Activated CD8-positive, alpha-beta T cell treated with anti-CD3 and anti-CD28 coated beads for 36 hours (primary cell): ENCODE measurements at regions not wholly inside any gene's neighbourhood (a gene's known extent, or its start where the extent isn't known, plus 50 kb on each side); places are given as distances from the start of the nearest gene placed in this dataset.

ENCODE experiments used
- ATAC-seq: fragments of 200-7000 bp; cut with Tn5 transposase; one replicate; pipeline ENCODE4 v1.10.0; 2021; ENCODE audit warnings: mild to moderate bottlenecking, moderate library complexity
- CTCF ChIA-PET: fragments of 350-600 bp; sonication (Branson Sonifier 250); formaldehyde crosslinking; loops from one replicate; lab custom pipeline; 2021; ENCODE audit warnings: antibody characterized with exemption; lab: Charles Lee
- POLR2A ChIA-PET: fragments of 350-600 bp; sonication (Branson Sonifier 250); formaldehyde crosslinking; loops from one replicate; lab custom pipeline; 2021; ENCODE audit warnings: antibody characterized with exemption; lab: Charles Lee
- DNase-seq: peaks from one replicate; pipeline ENCODE4 v3.0.0-alpha.2; 2020
- H3K27ac Mint-ChIP-seq: one replicate; pipeline ENCODE4 v1.8.0; 2021; ENCODE audit warnings: mild to moderate bottlenecking, mixed read lengths
- H3K27me3 Mint-ChIP-seq: one replicate; pipeline ENCODE4 v1.8.0; 2021; ENCODE audit warnings: mixed read lengths
- H3K36me3 Mint-ChIP-seq: one replicate; pipeline ENCODE4 v1.8.0; 2021; ENCODE audit warnings: low read depth, mixed read lengths
- H3K4me1 Mint-ChIP-seq: one replicate; pipeline ENCODE4 v1.8.0; 2021; ENCODE audit warnings: low read depth, mixed read lengths
- H3K4me3 Mint-ChIP-seq: one replicate; pipeline ENCODE4 v1.8.0; 2021; ENCODE audit warnings: mild to moderate bottlenecking, moderate library complexity, mixed read lengths
- H3K9me3 Mint-ChIP-seq: one replicate; pipeline ENCODE4 v1.8.0; 2021; ENCODE audit warnings: mixed read lengths
- intact Hi-C: fragments of 100-400 bp; cut with micrococcal nuclease; formaldehyde crosslinking; loops from one replicate; pipeline ENCODE4 v1.10.0; 2022
- TF ChIP-seq, protein P1 (sequence below): fragments of 200-600 bp; IDR thresholded peaks from one replicate; pipeline ENCODE4 v1.8.0; 2022; ENCODE audit warnings: antibody characterized with exemption, mild to moderate bottlenecking

DNA sequence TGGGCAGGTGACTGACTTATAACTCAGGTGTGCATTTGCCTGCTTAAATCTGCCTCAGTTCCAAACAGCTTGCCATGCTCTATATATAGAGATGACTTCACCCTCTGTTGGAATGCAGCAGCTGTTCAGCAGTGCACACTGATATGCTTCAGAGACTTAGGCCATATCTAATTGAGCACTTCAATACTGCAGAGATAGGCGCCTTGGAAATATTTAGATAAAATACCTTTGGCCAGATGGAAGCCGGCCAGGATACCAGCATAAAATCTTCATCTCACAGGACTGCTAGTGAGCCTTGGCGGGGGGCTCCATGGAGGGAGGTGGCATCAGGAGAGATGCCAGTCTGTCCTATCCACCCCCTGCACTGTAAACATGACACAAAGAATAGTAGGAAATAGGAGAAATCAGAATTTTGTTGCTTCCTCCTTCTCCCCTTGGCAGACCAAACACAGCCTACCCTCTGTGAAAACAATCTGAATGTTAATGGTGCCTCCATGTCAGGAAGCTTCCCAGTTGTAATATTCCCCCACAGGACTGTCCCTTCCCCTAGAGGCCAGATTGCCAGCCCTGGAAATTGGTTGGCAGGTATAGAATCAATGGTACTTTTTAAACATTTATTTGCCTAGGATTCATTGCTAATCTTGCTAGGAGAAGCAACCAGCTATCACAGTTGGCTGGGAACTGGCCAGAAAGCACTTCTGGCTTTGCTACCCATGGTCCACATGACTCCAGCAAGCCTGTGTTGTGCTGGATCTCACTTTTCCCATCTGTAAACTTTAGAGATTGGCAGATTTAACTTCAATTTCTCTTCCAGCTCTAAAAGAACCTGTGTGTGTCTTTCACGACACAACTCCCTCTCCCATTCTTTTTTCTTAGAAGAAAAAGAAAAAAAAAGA, 215.5 kb upstream of the KCNMB2 start:
- Mint-ChIP-seq H3K27ac (no peak overlapping the region), H3K27me3 (no peaks in the 10 kb centered on the region), H3K4me3 (no peak overlapping the region), H3K4me1 (no peaks in the 10 kb centered on the region), H3K36me3 (no peaks in the 10 kb centered on the region), H3K9me3 (no peaks in the 10 kb centered on the region)
- POLR2A ChIA-PET, result interaction anchor here (0.7 kb wide), 1 partner anchor 18 kb away, joined by 6 read pairs; no protein-coding TSS in a partner anchor
- CTCF ChIA-PET, result no interaction called here
- ATAC-seq (no peak), DNase-seq (no peak)
- TF ChIP-seq, protein P1, sequence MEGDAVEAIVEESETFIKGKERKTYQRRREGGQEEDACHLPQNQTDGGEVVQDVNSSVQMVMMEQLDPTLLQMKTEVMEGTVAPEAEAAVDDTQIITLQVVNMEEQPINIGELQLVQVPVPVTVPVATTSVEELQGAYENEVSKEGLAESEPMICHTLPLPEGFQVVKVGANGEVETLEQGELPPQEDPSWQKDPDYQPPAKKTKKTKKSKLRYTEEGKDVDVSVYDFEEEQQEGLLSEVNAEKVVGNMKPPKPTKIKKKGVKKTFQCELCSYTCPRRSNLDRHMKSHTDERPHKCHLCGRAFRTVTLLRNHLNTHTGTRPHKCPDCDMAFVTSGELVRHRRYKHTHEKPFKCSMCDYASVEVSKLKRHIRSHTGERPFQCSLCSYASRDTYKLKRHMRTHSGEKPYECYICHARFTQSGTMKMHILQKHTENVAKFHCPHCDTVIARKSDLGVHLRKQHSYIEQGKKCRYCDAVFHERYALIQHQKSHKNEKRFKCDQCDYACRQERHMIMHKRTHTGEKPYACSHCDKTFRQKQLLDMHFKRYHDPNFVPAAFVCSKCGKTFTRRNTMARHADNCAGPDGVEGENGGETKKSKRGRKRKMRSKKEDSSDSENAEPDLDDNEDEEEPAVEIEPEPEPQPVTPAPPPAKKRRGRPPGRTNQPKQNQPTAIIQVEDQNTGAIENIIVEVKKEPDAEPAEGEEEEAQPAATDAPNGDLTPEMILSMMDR, result no peak
- intact Hi-C loops, result no loop called here

DNA sequence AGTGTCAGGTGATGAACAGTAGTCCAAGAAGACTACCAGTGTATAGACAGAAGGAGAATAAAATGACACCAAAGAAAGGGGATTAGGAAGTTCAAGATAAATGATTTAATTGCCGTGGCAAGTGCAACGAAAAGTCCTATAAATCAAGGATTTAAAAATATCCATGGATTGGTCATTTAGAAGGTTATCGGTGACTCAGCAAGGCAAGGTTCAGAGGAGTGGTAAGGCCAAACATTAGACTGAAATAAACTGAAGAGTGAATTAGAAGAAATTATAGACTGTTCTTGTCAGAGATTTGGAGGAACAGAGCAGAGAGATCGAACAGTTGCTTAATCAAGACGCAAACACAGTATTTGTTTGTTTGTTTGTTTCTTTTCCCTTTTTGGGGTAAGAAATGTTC, 211.9 kb upstream of the KCNMB2 start:
- Mint-ChIP-seq H3K9me3 (no peaks in the 10 kb centered on the region), H3K27me3 (no peaks in the 10 kb centered on the region), H3K36me3 (no peaks in the 10 kb centered on the region), H3K27ac (no peak overlapping the region), H3K4me1 (no peaks in the 10 kb centered on the region), H3K4me3 (no peak overlapping the region)
- ChIA-PET CTCF (interaction anchor here (1.1 kb wide), 1 partner anchor 20 kb away, joined by 3 read pairs; no protein-coding TSS in a partner anchor), POLR2A (no interaction called here)
- DNase-seq, result no peak
- TF ChIP-seq, protein P1, result no peak
- intact Hi-C loops, result no loop called here
- no peak for ATAC-seq

DNA sequence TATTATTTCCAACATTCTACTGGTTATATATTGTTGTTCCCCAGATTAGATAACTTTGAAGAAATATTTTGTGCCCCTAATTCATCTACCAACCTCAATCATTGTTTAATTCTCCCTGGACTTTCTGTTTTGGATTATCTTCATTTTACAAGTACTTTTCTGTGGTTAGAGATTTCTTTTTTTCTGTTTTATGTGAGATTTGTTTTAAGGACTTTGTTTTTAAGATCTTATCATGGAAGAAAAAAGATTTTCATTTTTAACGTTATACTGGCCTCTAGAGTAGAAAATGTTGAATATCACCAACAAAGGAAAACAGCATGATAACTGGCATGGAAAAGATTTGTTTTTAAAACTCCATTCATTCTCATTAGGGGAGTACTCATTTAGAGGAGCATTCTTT, 210.9 kb upstream of the KCNMB2 start:
- ChIA-PET POLR2A (no interaction called here), CTCF (no interaction called here)
- H3K27me3 Mint-ChIP-seq, result no peaks in the 10 kb centered on the region
- no peaks in the 10 kb centered on the region for H3K36me3 Mint-ChIP-seq
- H3K4me1 Mint-ChIP-seq, result no peaks in the 10 kb centered on the region
- no peak overlapping the region for H3K4me3 Mint-ChIP-seq
- intact Hi-C loops, result no loop called here
- TF ChIP-seq, protein P1, result no peak
- no peak for ATAC-seq
- DNase-seq, result no peak
- H3K9me3 Mint-ChIP-seq, result no peaks in the 10 kb centered on the region
- no peak overlapping the region for H3K27ac Mint-ChIP-seq

DNA sequence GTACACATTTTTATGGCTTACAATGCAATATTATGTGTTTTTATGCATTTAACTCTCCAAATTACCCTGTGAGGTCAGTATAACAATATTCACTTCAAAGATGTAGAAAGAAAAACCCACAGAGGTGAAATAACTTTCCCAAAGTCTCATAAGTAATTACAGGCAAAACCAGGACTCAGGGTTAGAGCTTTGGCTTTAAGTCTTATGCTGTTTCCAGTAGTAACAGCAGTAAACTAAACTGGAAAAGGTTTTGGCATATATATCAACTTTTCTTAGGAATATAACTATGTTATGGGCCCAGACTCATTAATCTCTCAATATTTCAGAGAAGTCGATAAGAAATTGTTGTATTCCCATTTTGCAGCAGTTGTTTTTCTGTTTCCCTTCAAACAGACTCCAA, 206.3 kb upstream of the KCNMB2 start:
- no peak overlapping the region for H3K27ac Mint-ChIP-seq
- no peak overlapping the region for H3K4me3 Mint-ChIP-seq
- no peaks in the 10 kb centered on the region for H3K4me1 Mint-ChIP-seq
- TF ChIP-seq, protein P1, result no peak
- ChIA-PET POLR2A (no interaction called here), CTCF (no interaction called here)
- intact Hi-C loops, result no loop called here
- DNase-seq, result no peak
- H3K27me3 Mint-ChIP-seq, result no peaks in the 10 kb centered on the region
- H3K36me3 Mint-ChIP-seq, result no peaks in the 10 kb centered on the region
- ATAC-seq, result no peak
- H3K9me3 Mint-ChIP-seq, result no peaks in the 10 kb centered on the region

DNA sequence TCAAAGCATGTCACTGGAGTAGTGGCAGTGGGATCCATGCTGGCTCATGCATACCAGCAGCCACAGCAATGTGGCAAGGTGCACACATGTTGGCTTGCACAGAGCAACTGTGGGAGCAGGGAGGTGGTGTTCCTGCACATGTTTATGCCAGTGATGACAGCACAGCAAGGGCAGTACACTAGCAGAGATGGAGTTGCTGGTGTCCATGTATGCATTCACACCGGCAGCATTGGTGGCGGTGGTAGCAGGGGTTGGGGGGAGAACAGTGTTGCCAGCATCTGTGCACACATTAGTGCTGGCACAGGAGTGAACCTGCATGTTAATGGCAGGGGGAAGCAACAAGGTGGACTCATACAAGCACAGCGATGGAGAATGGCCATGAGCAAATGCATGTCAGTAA, 202.0 kb upstream of the KCNMB2 start:
- no peak for DNase-seq
- POLR2A ChIA-PET, result no interaction called here
- no peak overlapping the region for H3K4me3 Mint-ChIP-seq
- H3K27ac Mint-ChIP-seq, result no peak overlapping the region
- H3K9me3 Mint-ChIP-seq, result no peaks in the 10 kb centered on the region
- intact Hi-C loops, result no loop called here
- no peaks in the 10 kb centered on the region for H3K36me3 Mint-ChIP-seq
- no peaks in the 10 kb centered on the region for H3K4me1 Mint-ChIP-seq
- H3K27me3 Mint-ChIP-seq, result no peaks in the 10 kb centered on the region
- ATAC-seq, result no peak
- CTCF ChIA-PET, result no interaction called here
- TF ChIP-seq, protein P1, result no peak
